ENCODE measurements at regions not wholly inside any gene's neighbourhood (a gene's known extent, or its start where the extent isn't known, plus 50 kb on each side); places are given as distances from the start of the nearest gene placed in this dataset.

- Mint-ChIP-seq H3K27ac (no peak overlapping the region), H3K9me3 (peaks cover 0 to 12% (median 2%) of the 10 kb centered on the region in 8 donors), H3K4me3 (no peak overlapping the region), H3K27me3 (no peaks in the 10 kb centered on the region), H3K36me3 (no peaks in the 10 kb centered on the region), H3K4me1 (no peaks in the 10 kb centered on the region)
- no peak overlapping the region for H3K4me3 ChIP-seq (ENCODE audit: low read length in 2 of 2)
- no peaks in the 10 kb centered on the region for H3K4me1 ChIP-seq (ENCODE audit: insufficient read depth, low read length)
- H3K27me3 ChIP-seq (ENCODE audit: insufficient read depth, low read length) = no peaks in the 10 kb centered on the region
- CTCF ChIA-PET (ENCODE audit: partially characterized antibody) = no interaction called here
- H3K36me3 ChIP-seq (ENCODE audit: insufficient read depth, low read length) = no peaks in the 10 kb centered on the region
- H3K9me3 ChIP-seq (ENCODE audit: control insufficient read depth in 1 of 2, low read length in 2 of 2) = no peaks in the 10 kb centered on the region
- H3K27ac ChIP-seq (ENCODE audit: low read depth, low read length) = no peak overlapping the region
- POLR2A ChIA-PET (ENCODE audit: partially characterized antibody) = no interaction called here
- intact Hi-C loops (cut with micrococcal nuclease) = no loop called here
- DNase-seq = no peak
Observed at GRCh38 chr11:133738624-133739023, 106.7 kb downstream of the SPATA19 start.

GRCh38 chr11:133733631-133734030 is 111.7 kb downstream of the SPATA19 start:
- Histone ChIP-seq H3K27me3 (ENCODE audit: insufficient read depth, low read length) (no peaks in the 10 kb centered on the region), H3K4me3 (ENCODE audit: low read length in 2 of 2) (no peak overlapping the region), H3K36me3 (ENCODE audit: insufficient read depth, low read length) (no peaks in the 10 kb centered on the region), H3K27ac (ENCODE audit: low read depth, low read length) (no peak overlapping the region), H3K9me3 (ENCODE audit: control insufficient read depth in 1 of 2, low read length in 2 of 2) (no peaks in the 10 kb centered on the region), H3K4me1 (ENCODE audit: insufficient read depth, low read length) (no peaks in the 10 kb centered on the region)
- H3K36me3 Mint-ChIP-seq = no peaks in the 10 kb centered on the region
- ChIA-PET POLR2A (ENCODE audit: partially characterized antibody) (no interaction called here), CTCF (ENCODE audit: partially characterized antibody) (no interaction called here)
- peaks cover 0 to 12% (median under 1%) of the 10 kb centered on the region in 8 donors for H3K9me3 Mint-ChIP-seq
- no peak overlapping the region for H3K27ac Mint-ChIP-seq
- H3K4me1 Mint-ChIP-seq = no peaks in the 10 kb centered on the region
- H3K4me3 Mint-ChIP-seq = no peak overlapping the region
- H3K27me3 Mint-ChIP-seq = no peaks in the 10 kb centered on the region
- DNase-seq = no peak
- intact Hi-C loops (cut with micrococcal nuclease) = no loop called here

DNA sequence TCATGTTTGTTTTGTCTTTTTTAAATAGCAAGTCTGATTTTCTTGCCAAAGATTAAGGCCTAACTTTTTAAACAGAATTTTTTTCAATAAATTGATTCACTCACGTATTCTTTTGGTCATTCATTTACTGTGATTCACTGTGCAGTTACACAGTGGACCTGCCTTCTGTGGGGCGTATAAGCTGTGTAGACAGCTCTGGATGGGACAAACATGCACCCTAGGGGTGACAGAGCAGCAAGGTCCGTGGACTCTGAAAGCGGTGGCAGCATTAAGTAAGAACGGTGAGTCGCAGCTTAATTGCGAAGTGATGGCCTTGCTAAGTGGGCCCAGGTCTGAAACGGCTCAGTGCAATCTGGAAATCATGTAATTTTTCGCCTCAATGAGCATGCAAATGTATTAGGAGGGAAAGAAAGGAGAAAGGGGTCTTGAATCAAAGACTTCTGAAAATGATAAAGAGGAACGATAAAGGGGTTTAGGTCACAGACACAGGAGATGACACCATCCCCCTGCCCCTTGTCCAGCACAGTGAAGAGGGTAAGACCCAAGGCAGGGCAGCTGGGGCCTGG is 113.1 kb downstream of the SPATA19 start:
- no peak overlapping the region for H3K4me3 ChIP-seq (ENCODE audit: low read length in 2 of 2)
- H3K4me1 ChIP-seq (ENCODE audit: insufficient read depth, low read length) = no peaks in the 10 kb centered on the region
- no peak for DNase-seq
- H3K27me3 Mint-ChIP-seq = no peaks in the 10 kb centered on the region
- H3K9me3 ChIP-seq (ENCODE audit: control insufficient read depth in 1 of 2, low read length in 2 of 2) = no peaks in the 10 kb centered on the region
- H3K36me3 ChIP-seq (ENCODE audit: insufficient read depth, low read length) = no peaks in the 10 kb centered on the region
- no peak overlapping the region for H3K27ac ChIP-seq (ENCODE audit: low read depth, low read length)
- no peaks in the 10 kb centered on the region for H3K27me3 ChIP-seq (ENCODE audit: insufficient read depth, low read length)
- no peaks in the 10 kb centered on the region for H3K36me3 Mint-ChIP-seq
- CTCF ChIA-PET (ENCODE audit: partially characterized antibody) = no interaction called here
- POLR2A ChIA-PET (ENCODE audit: partially characterized antibody) = no interaction called here
- H3K9me3 Mint-ChIP-seq = peaks cover 0 to 9% (median 0%) of the 10 kb centered on the region in 8 donors
- intact Hi-C loops (cut with micrococcal nuclease) = no loop called here
- H3K4me3 Mint-ChIP-seq = no peak overlapping the region
- no peaks in the 10 kb centered on the region for H3K4me1 Mint-ChIP-seq
- H3K27ac Mint-ChIP-seq = no peak overlapping the region

DNA sequence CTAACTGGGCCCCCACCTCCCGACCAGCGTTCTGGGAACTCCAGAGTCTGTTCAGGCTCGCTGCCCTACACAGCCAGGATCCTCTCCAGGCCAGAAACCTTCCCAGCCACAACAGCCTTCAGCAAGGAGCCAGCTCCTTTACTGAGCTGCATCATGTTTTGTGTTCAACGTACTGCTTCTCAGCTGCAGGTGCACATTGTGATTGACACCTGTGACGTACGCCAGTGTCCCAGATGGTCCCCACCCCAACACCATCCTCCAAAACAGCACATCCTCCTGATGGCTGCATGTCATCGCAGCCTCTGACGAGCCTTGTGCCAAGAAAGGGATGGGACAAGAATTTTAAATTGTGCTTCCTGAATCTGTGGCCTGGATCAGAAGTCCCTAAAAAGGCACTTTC is 117.5 kb downstream of the SPATA19 start:
- H3K4me1 ChIP-seq (ENCODE audit: insufficient read depth, low read length) = no peaks in the 10 kb centered on the region
- H3K27ac ChIP-seq (ENCODE audit: low read depth, low read length) = no peak overlapping the region
- POLR2A ChIA-PET (ENCODE audit: partially characterized antibody) = no interaction called here
- Mint-ChIP-seq H3K4me1 (no peaks in the 10 kb centered on the region), H3K27me3 (no peaks in the 10 kb centered on the region), H3K4me3 (no peak overlapping the region), H3K9me3 (peaks cover 0 to 3% (median 0%) of the 10 kb centered on the region in 8 donors), H3K27ac (no peak overlapping the region), H3K36me3 (no peaks in the 10 kb centered on the region)
- H3K27me3 ChIP-seq (ENCODE audit: insufficient read depth, low read length) = no peaks in the 10 kb centered on the region
- H3K36me3 ChIP-seq (ENCODE audit: insufficient read depth, low read length) = no peaks in the 10 kb centered on the region
- CTCF ChIA-PET (ENCODE audit: partially characterized antibody) = no interaction called here
- intact Hi-C loops (cut with micrococcal nuclease) = no loop called here
- no peak for DNase-seq
- no peak overlapping the region for H3K4me3 ChIP-seq (ENCODE audit: low read length in 2 of 2)
- no peaks in the 10 kb centered on the region for H3K9me3 ChIP-seq (ENCODE audit: control insufficient read depth in 1 of 2, low read length in 2 of 2)

GRCh38 chr11:133726542-133726941 is 118.8 kb downstream of the SPATA19 start:
- no peak for DNase-seq
- H3K27ac Mint-ChIP-seq = no peak overlapping the region
- H3K27ac ChIP-seq (ENCODE audit: low read depth, low read length) = no peak overlapping the region
- CTCF ChIA-PET (ENCODE audit: partially characterized antibody) = no interaction called here
- H3K36me3 Mint-ChIP-seq = no peaks in the 10 kb centered on the region
- peaks cover 0 to 3% (median 0%) of the 10 kb centered on the region in 8 donors for H3K9me3 Mint-ChIP-seq
- H3K4me3 ChIP-seq (ENCODE audit: low read length in 2 of 2) = no peak overlapping the region
- POLR2A ChIA-PET (ENCODE audit: partially characterized antibody) = no interaction called here
- no peaks in the 10 kb centered on the region for H3K4me1 Mint-ChIP-seq
- H3K36me3 ChIP-seq (ENCODE audit: insufficient read depth, low read length) = no peaks in the 10 kb centered on the region
- no peaks in the 10 kb centered on the region for H3K27me3 ChIP-seq (ENCODE audit: insufficient read depth, low read length)
- H3K27me3 Mint-ChIP-seq = no peaks in the 10 kb centered on the region
- no peak overlapping the region for H3K4me3 Mint-ChIP-seq
- intact Hi-C loops (cut with micrococcal nuclease) = no loop called here
- no peaks in the 10 kb centered on the region for H3K4me1 ChIP-seq (ENCODE audit: insufficient read depth, low read length)
- H3K9me3 ChIP-seq (ENCODE audit: control insufficient read depth in 1 of 2, low read length in 2 of 2) = no peaks in the 10 kb centered on the region

- Histone ChIP-seq H3K36me3 (ENCODE audit: insufficient read depth, low read length) (no peaks in the 10 kb centered on the region), H3K4me1 (ENCODE audit: insufficient read depth, low read length) (no peaks in the 10 kb centered on the region), H3K9me3 (ENCODE audit: control insufficient read depth in 1 of 2, low read length in 2 of 2) (no peaks in the 10 kb centered on the region), H3K27me3 (ENCODE audit: insufficient read depth, low read length) (no peaks in the 10 kb centered on the region), H3K27ac (ENCODE audit: low read depth, low read length) (no peak overlapping the region), H3K4me3 (ENCODE audit: low read length in 2 of 2) (no peak overlapping the region)
- ChIA-PET POLR2A (ENCODE audit: partially characterized antibody) (no interaction called here), CTCF (ENCODE audit: partially characterized antibody) (no interaction called here)
- DNase-seq = no peak
- intact Hi-C loops (cut with micrococcal nuclease) = no loop called here
- H3K4me1 Mint-ChIP-seq = no peaks in the 10 kb centered on the region
- H3K27ac Mint-ChIP-seq = no peak overlapping the region
- H3K36me3 Mint-ChIP-seq = no peaks in the 10 kb centered on the region
- H3K4me3 Mint-ChIP-seq = no peak overlapping the region
- H3K27me3 Mint-ChIP-seq = no peaks in the 10 kb centered on the region
- peaks cover 0 to 3% (median 0%) of the 10 kb centered on the region in 8 donors for H3K9me3 Mint-ChIP-seq
Observed at GRCh38 chr11:133724116-133724515, 121.2 kb downstream of the SPATA19 start.

GRCh38 chr11:133723056-133723455 is 122.3 kb downstream of the SPATA19 start:
- no peak overlapping the region for H3K27ac Mint-ChIP-seq
- Histone ChIP-seq H3K9me3 (ENCODE audit: control insufficient read depth in 1 of 2, low read length in 2 of 2) (no peaks in the 10 kb centered on the region), H3K4me3 (ENCODE audit: low read length in 2 of 2) (no peak overlapping the region), H3K36me3 (ENCODE audit: insufficient read depth, low read length) (no peaks in the 10 kb centered on the region), H3K4me1 (ENCODE audit: insufficient read depth, low read length) (no peaks in the 10 kb centered on the region), H3K27ac (ENCODE audit: low read depth, low read length) (no peak overlapping the region), H3K27me3 (ENCODE audit: insufficient read depth, low read length) (no peaks in the 10 kb centered on the region)
- H3K4me1 Mint-ChIP-seq = no peaks in the 10 kb centered on the region
- CTCF ChIA-PET (ENCODE audit: partially characterized antibody) = no interaction called here
- POLR2A ChIA-PET (ENCODE audit: partially characterized antibody) = no interaction called here
- intact Hi-C loops (cut with micrococcal nuclease) = no loop called here
- H3K36me3 Mint-ChIP-seq = no peaks in the 10 kb centered on the region
- H3K9me3 Mint-ChIP-seq = peaks cover 0 to 3% (median 0%) of the 10 kb centered on the region in 8 donors
- no peak for DNase-seq
- H3K4me3 Mint-ChIP-seq = no peak overlapping the region
- H3K27me3 Mint-ChIP-seq = no peaks in the 10 kb centered on the region

DNA sequence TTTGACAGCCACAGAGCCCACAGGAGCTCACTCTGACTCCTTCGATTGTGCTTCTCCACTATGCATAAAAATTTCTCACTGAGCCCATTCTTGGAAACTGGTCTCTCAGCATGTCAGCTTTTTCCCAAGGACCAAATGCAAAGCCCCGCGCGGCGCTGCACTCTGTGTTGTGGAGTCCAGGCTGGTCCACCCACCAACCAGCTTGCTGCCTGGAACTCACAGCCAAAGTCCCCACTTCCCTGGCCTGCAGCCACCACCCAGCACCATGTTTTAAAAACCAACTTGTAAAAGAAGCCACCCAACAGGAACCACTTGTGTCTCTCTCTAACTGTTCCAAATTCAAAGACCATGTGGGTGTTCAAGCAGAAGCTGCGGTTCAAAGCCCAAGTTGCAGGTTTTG is 124.4 kb downstream of the SPATA19 start:
- H3K4me1 ChIP-seq (ENCODE audit: insufficient read depth, low read length) = no peaks in the 10 kb centered on the region
- POLR2A ChIA-PET (ENCODE audit: partially characterized antibody) = no interaction called here
- H3K27me3 Mint-ChIP-seq = peaks cover 2 to 5% of the 10 kb centered on the region in 2 donors
- H3K36me3 ChIP-seq (ENCODE audit: insufficient read depth, low read length) = no peaks in the 10 kb centered on the region
- H3K27ac ChIP-seq (ENCODE audit: low read depth, low read length) = no peak overlapping the region
- no peaks in the 10 kb centered on the region for H3K36me3 Mint-ChIP-seq
- CTCF ChIA-PET (ENCODE audit: partially characterized antibody) = no interaction called here
- H3K9me3 ChIP-seq (ENCODE audit: control insufficient read depth in 1 of 2, low read length in 2 of 2) = no peaks in the 10 kb centered on the region
- no peak overlapping the region for H3K27ac Mint-ChIP-seq
- no peaks in the 10 kb centered on the region for H3K27me3 ChIP-seq (ENCODE audit: insufficient read depth, low read length)
- H3K4me1 Mint-ChIP-seq = no peaks in the 10 kb centered on the region
- DNase-seq = no peak
- intact Hi-C loops (cut with micrococcal nuclease) = no loop called here
- H3K4me3 Mint-ChIP-seq = no peak overlapping the region
- no peak overlapping the region for H3K4me3 ChIP-seq (ENCODE audit: low read length in 2 of 2)
- peaks cover 0 to 3% (median 0%) of the 10 kb centered on the region in 8 donors for H3K9me3 Mint-ChIP-seq

All from CD4-positive, alpha-beta memory T cell (primary cell).